OCI-LY7 (cell line): ENCODE measurements at regions not wholly inside any gene's neighbourhood (a gene's known extent, or its start where the extent isn't known, plus 50 kb on each side); places are given as distances from the start of the nearest gene placed in this dataset.

Source experiments
- EZH2phosphoT487 ChIP-seq: fragments of 200-600 bp; sonication (generic); IDR thresholded peaks from 2 replicates; pipeline ENCODE4 v1.6.1; 2018; ENCODE audit warnings: low read depth, borderline replicate concordance, mild to moderate bottlenecking, mixed run types, antibody characterized with exemption, low read length, moderate library complexity, mixed read lengths
- TF ChIP-seq, protein P1 (sequence below): fragments of 200-600 bp; sonication (generic); conservative IDR thresholded peaks from 2 replicates; pipeline ENCODE4 v1.5.1; 2014; ENCODE audit warnings: mild to moderate bottlenecking, antibody characterized with exemption, low read length, moderate library complexity, mixed read lengths

GRCh38 chr7:22550514-22551030 is 50.6 kb upstream of the STEAP1B start:
- TF ChIP-seq, protein P1, sequence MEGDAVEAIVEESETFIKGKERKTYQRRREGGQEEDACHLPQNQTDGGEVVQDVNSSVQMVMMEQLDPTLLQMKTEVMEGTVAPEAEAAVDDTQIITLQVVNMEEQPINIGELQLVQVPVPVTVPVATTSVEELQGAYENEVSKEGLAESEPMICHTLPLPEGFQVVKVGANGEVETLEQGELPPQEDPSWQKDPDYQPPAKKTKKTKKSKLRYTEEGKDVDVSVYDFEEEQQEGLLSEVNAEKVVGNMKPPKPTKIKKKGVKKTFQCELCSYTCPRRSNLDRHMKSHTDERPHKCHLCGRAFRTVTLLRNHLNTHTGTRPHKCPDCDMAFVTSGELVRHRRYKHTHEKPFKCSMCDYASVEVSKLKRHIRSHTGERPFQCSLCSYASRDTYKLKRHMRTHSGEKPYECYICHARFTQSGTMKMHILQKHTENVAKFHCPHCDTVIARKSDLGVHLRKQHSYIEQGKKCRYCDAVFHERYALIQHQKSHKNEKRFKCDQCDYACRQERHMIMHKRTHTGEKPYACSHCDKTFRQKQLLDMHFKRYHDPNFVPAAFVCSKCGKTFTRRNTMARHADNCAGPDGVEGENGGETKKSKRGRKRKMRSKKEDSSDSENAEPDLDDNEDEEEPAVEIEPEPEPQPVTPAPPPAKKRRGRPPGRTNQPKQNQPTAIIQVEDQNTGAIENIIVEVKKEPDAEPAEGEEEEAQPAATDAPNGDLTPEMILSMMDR, result 0 out of 2 replicates have a peak, but pooled peaks have one; percentile 16
- TF ChIP-seq EZH2phosphoT487, result no peak
